H9 (cell line): ENCODE measurements at regions not wholly inside any gene's neighbourhood (a gene's known extent, or its start where the extent isn't known, plus 50 kb on each side); places are given as distances from the start of the nearest gene placed in this dataset.

Experiments used
- DNase-seq: peaks from one replicate; pipeline ENCODE4 v3.0.0-alpha.2; 2017
- H2AFZ ChIP-seq: one replicate; pipeline ENCODE4 v1.6.1; 2013; ENCODE audit warnings: mild to moderate bottlenecking, low read length, control low read depth, moderate library complexity
- H2AK5ac ChIP-seq: 2 replicates; pipeline ENCODE4 v1.6.1; 2013; ENCODE audit warnings: low read length, control low read depth, mixed read lengths; ENCODE audit not compliant: insufficient read length
- H2BK120ac ChIP-seq: one replicate; pipeline ENCODE4 v1.6.1; 2013; ENCODE audit warnings: low read depth, mild to moderate bottlenecking, low read length, control low read depth, inconsistent platforms; ENCODE audit not compliant: poor library complexity, severe bottlenecking
- H2BK12ac ChIP-seq: 2 replicates; pipeline ENCODE4 v1.6.1; 2013; ENCODE audit warnings: low read length, control low read depth, mixed read lengths, low read depth; ENCODE audit not compliant: insufficient read length
- H2BK15ac ChIP-seq: 2 replicates; pipeline ENCODE4 v1.6.1; 2013; ENCODE audit warnings: low read depth, low read length, control low read depth
- H2BK20ac ChIP-seq: one replicate; pipeline ENCODE4 v1.6.1; 2013; ENCODE audit warnings: low read depth, mild to moderate bottlenecking, low read length, control low read depth, inconsistent platforms; ENCODE audit not compliant: poor library complexity, severe bottlenecking
- H2BK5ac ChIP-seq: 2 replicates; pipeline ENCODE4 v1.6.1; 2013; ENCODE audit warnings: low read length, control low read depth, mixed read lengths; ENCODE audit not compliant: insufficient read length
- H3K14ac ChIP-seq: 2 replicates; pipeline ENCODE4 v1.6.1; 2013; ENCODE audit warnings: low read length, control low read depth; ENCODE audit not compliant: insufficient read depth
- H3K18ac ChIP-seq: 2 replicates; pipeline ENCODE4 v1.6.1; 2013; ENCODE audit warnings: low read depth, mild to moderate bottlenecking, mixed read lengths, low read length, control low read depth; ENCODE audit not compliant: insufficient read length
- H3K23ac ChIP-seq: 2 replicates; pipeline ENCODE4 v1.6.1; 2013; ENCODE audit warnings: low read length, control low read depth, mixed read lengths, low read depth; ENCODE audit not compliant: insufficient read length
- H3K23me2 ChIP-seq: 2 replicates; pipeline ENCODE4 v1.6.1; 2013; ENCODE audit warnings: low read depth, mild to moderate bottlenecking, mixed read lengths, low read length, control low read depth; ENCODE audit not compliant: insufficient read length, poor library complexity, severe bottlenecking
- H3K27ac ChIP-seq: 2 replicates; pipeline ENCODE4 v1.5.1; 2013; ENCODE audit warnings: low read length, control low read depth, mixed read lengths, low read depth; ENCODE audit not compliant: insufficient read length
- H3K27me3 ChIP-seq: 2 replicates; pipeline ENCODE4 v1.6.1; 2013; ENCODE audit warnings: low read length, control low read depth, inconsistent platforms; ENCODE audit not compliant: insufficient read depth
- H3K4ac ChIP-seq: 2 replicates; pipeline ENCODE4 v1.6.1; 2013; ENCODE audit warnings: low read depth, mild to moderate bottlenecking, control low read depth, inconsistent platforms, low read length, moderate library complexity
- H3K4me1 ChIP-seq: 2 replicates; pipeline ENCODE4 v1.6.1; 2013; ENCODE audit warnings: low read length, control low read depth, inconsistent platforms; ENCODE audit not compliant: insufficient read depth
- H3K4me2 ChIP-seq: 2 replicates; pipeline ENCODE4 v1.6.1; 2013; ENCODE audit warnings: low read length, control low read depth, mixed read lengths; ENCODE audit not compliant: insufficient read length, insufficient read depth
- H3K56ac ChIP-seq: 2 replicates; pipeline ENCODE4 v1.6.1; 2013; ENCODE audit warnings: low read depth, mild to moderate bottlenecking, mixed read lengths, low read length, control low read depth; ENCODE audit not compliant: insufficient read length
- H3K79me1 ChIP-seq: 2 replicates; pipeline ENCODE4 v1.6.1; 2013; ENCODE audit warnings: low read depth, mild to moderate bottlenecking, moderate library complexity, low read length, control low read depth, inconsistent platforms; ENCODE audit not compliant: insufficient read depth, poor library complexity, severe bottlenecking
- H3K79me2 ChIP-seq: 2 replicates; pipeline ENCODE4 v1.6.1; 2013; ENCODE audit warnings: low read length, control low read depth, inconsistent platforms; ENCODE audit not compliant: insufficient read depth
- H3K9ac ChIP-seq: 2 replicates; pipeline ENCODE4 v1.6.1; 2013; ENCODE audit warnings: low read length, control low read depth, mixed read lengths; ENCODE audit not compliant: insufficient read length; ENCODE audit errors: extremely low read depth
- H3K9me3 ChIP-seq: one replicate; pipeline ENCODE4 v1.6.1; 2013; ENCODE audit warnings: low read depth, low read length, inconsistent platforms; ENCODE audit not compliant: control insufficient read depth
- H3T11ph ChIP-seq: one replicate; pipeline ENCODE4 v1.6.1; 2013; ENCODE audit warnings: mild to moderate bottlenecking, low read length, control low read depth, inconsistent platforms
- H4K20me1 ChIP-seq: one replicate; pipeline ENCODE4 v1.6.1; 2013; ENCODE audit not compliant: control insufficient read depth, insufficient read length, insufficient read depth
- H4K5ac ChIP-seq: 2 replicates; pipeline ENCODE4 v1.6.1; 2013; ENCODE audit warnings: low read depth, mild to moderate bottlenecking, mixed read lengths, low read length, control low read depth; ENCODE audit not compliant: insufficient read length
- H4K8ac ChIP-seq: replicated peaks from 2 replicates; pipeline ENCODE4 v1.6.1; 2013; ENCODE audit warnings: low read length, control low read depth, mixed read lengths, low read depth; ENCODE audit not compliant: insufficient read length
- H4K91ac ChIP-seq: 2 replicates; pipeline ENCODE4 v1.6.1; 2013; ENCODE audit warnings: low read depth, mild to moderate bottlenecking, moderate library complexity, mixed read lengths, low read length, control low read depth; ENCODE audit not compliant: insufficient read length
- H3K27ac Mint-ChIP-seq, 3 experiments: 2 replicates in 2 of 3; 3 replicates in 1 of 3; pipeline ENCODE4 v1.8.0; 2020 to 2021; ENCODE audit warnings: mixed read lengths in 3 of 3, mild to moderate bottlenecking in 1 of 3, moderate library complexity in 1 of 3
- H3K27me3 Mint-ChIP-seq: 2 replicates; pipeline ENCODE4 v1.8.0; 2021; ENCODE audit warnings: low read depth, mild to moderate bottlenecking, moderate library complexity, mixed read lengths
- H3K36me3 Mint-ChIP-seq, 3 experiments: 2 replicates in 2 of 3; 3 replicates in 1 of 3; pipeline ENCODE4 v1.8.0; 2020 to 2021; ENCODE audit warnings: low read depth in 3 of 3, mixed read lengths in 3 of 3; ENCODE audit not compliant: insufficient read depth in 1 of 3
- H3K4me1 Mint-ChIP-seq, 2 experiments: 2 replicates each; pipeline ENCODE4 v1.8.0; 2020; ENCODE audit warnings: mixed read lengths in 2 of 2
- H3K4me3 Mint-ChIP-seq, 2 experiments: 2 replicates in 1 of 2; 3 replicates in 1 of 2; pipeline ENCODE4 v1.8.0; 2020 to 2021; ENCODE audit warnings: mild to moderate bottlenecking in 2 of 2, mixed read lengths in 2 of 2, moderate library complexity in 1 of 2
- H3K9me3 Mint-ChIP-seq, 2 experiments: 2 replicates in 1 of 2; 3 replicates in 1 of 2; pipeline ENCODE4 v1.8.0; 2020; ENCODE audit warnings: mild to moderate bottlenecking in 2 of 2, mixed read lengths in 2 of 2, moderate library complexity in 1 of 2
- WGBS: extraction: QIAGEN DNeasy Blood & Tissue Kit; methylation state at CpG from one replicate; pipeline ENCODE4 v1.1.7; 2013; ENCODE audit warnings: missing lambda C conversion rate, low lambda C conversion rate, mixed read lengths; ENCODE audit not compliant: insufficient read length; ENCODE audit errors: extremely low coverage; 5-methylcytosine and 5-hydroxymethylcytosine counted together
- TF ChIP-seq, protein P1 (sequence below): fragments of 200-600 bp; sonication (generic); conservative IDR thresholded peaks from 3 replicates; pipeline ENCODE4 v1.8.0; 2021; ENCODE audit warnings: antibody characterized with exemption, mild to moderate bottlenecking

GRCh38 chr6:150549674-150550101 is 50.0 kb upstream of the PLEKHG1 start:
- H2AFZ ChIP-seq: no peak overlapping the region
- DNase-seq: no peak
- H2BK12ac ChIP-seq: no peak overlapping the region
- H3T11ph ChIP-seq: no peak overlapping the region
- no peak overlapping the region for H3K4ac ChIP-seq
- H3K9me3 ChIP-seq: no peaks in the 10 kb centered on the region
- H3K27me3 ChIP-seq: no peaks in the 10 kb centered on the region
- no peak overlapping the region for H3K14ac ChIP-seq
- Mint-ChIP-seq H3K27me3 (peaks cover 15% of the 10 kb centered on the region), H3K4me1 (peaks cover 4 to 5% of the 10 kb centered on the region in 2 experiments; a peak in 3 of 4 replicates), H3K9me3 (peaks cover 0 to 2% of the 10 kb centered on the region in 2 experiments; a peak in 1 of 5 replicates), H3K4me3 (no peak overlapping the region), H3K27ac (no peak overlapping the region), H3K36me3 (no peaks in the 10 kb centered on the region; a peak in 1 of 7 replicates)
- H3K9ac ChIP-seq: no peak overlapping the region
- no peaks in the 10 kb centered on the region for H3K79me1 ChIP-seq
- H3K18ac ChIP-seq: no peak overlapping the region
- no peaks in the 10 kb centered on the region for H4K20me1 ChIP-seq
- no peak overlapping the region for H2AK5ac ChIP-seq
- no peak overlapping the region for H3K23ac ChIP-seq
- no peak overlapping the region for H4K8ac ChIP-seq
- TF ChIP-seq, protein P1, sequence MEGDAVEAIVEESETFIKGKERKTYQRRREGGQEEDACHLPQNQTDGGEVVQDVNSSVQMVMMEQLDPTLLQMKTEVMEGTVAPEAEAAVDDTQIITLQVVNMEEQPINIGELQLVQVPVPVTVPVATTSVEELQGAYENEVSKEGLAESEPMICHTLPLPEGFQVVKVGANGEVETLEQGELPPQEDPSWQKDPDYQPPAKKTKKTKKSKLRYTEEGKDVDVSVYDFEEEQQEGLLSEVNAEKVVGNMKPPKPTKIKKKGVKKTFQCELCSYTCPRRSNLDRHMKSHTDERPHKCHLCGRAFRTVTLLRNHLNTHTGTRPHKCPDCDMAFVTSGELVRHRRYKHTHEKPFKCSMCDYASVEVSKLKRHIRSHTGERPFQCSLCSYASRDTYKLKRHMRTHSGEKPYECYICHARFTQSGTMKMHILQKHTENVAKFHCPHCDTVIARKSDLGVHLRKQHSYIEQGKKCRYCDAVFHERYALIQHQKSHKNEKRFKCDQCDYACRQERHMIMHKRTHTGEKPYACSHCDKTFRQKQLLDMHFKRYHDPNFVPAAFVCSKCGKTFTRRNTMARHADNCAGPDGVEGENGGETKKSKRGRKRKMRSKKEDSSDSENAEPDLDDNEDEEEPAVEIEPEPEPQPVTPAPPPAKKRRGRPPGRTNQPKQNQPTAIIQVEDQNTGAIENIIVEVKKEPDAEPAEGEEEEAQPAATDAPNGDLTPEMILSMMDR: no peak
- H2BK15ac ChIP-seq: no peak overlapping the region
- H3K27ac ChIP-seq: no peak overlapping the region
- no peak overlapping the region for H4K5ac ChIP-seq
- no peaks in the 10 kb centered on the region for H3K4me1 ChIP-seq
- no peak overlapping the region for H2BK120ac ChIP-seq
- no peak overlapping the region for H2BK20ac ChIP-seq
- no CpG with 5 or more reads among the region's 6 CpGs for WGBS
- no peak overlapping the region for H3K56ac ChIP-seq
- H3K4me2 ChIP-seq: no peak overlapping the region
- no peaks in the 10 kb centered on the region for H3K23me2 ChIP-seq
- H4K91ac ChIP-seq: no peak overlapping the region
- no peaks in the 10 kb centered on the region for H3K79me2 ChIP-seq
- H2BK5ac ChIP-seq: no peak overlapping the region
